NCI-H128 (cell line): ENCODE measurements at regions not wholly inside any gene's neighbourhood (a gene's known extent, or its start where the extent isn't known, plus 50 kb on each side); places are given as distances from the start of the nearest gene placed in this dataset.
"Not testable (repeated sequence)": the region's sequence is repeated elsewhere in the genome, so short reads cannot be mapped to it uniquely, and the experiment has no call there.

Experiments
- DNase-seq: peaks from one replicate; lab custom pipeline; 2025; ENCODE audit not compliant: unreplicated experiment; lab: John Stamatoyannopoulos, UW

- no peak for DNase-seq
These were observed 87.3 kb upstream of the ABCC4 start for GRCh38 chr13:95388420-95389079.

DNA sequence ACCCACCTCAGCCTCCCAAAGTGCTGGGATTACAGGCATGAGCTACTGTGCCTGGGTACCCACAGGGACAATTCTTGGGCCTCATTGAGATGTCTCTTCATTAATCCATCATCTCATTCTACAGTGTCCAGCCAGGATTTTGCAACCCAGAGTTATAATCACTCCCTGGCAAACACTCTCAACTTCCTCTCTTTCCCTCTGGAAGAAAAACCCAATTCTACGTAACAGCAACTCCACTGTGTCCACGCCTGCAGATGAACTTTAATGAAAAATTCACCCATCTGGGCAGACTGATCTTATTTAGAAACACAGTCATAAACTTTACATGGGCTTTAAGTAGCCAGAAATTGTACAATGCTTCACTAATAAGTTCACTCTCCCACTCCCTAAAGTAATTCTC lies 90.1 kb upstream of the ABCC4 start:
- no peak for DNase-seq

- no peak for DNase-seq
These were observed 90.5 kb upstream of the ABCC4 start for GRCh38 chr13:95391785-95392184.

- no peak for DNase-seq
These were observed 91.3 kb upstream of the ABCC4 start for GRCh38 chr13:95392597-95392996.

GRCh38 chr13:95403349-95404140 lies 102.3 kb upstream of the ABCC4 start:
- no peak for DNase-seq

- peak; percentile 57 for DNase-seq
These were observed 103.1 kb upstream of the ABCC4 start for GRCh38 chr13:95404141-95404882.

- no peak for DNase-seq
These were observed 104.9 kb upstream of the ABCC4 start for GRCh38 chr13:95406176-95406575.

- no peak for DNase-seq
These were observed 110.3 kb upstream of the ABCC4 start for GRCh38 chr13:95411428-95412040.

DNA sequence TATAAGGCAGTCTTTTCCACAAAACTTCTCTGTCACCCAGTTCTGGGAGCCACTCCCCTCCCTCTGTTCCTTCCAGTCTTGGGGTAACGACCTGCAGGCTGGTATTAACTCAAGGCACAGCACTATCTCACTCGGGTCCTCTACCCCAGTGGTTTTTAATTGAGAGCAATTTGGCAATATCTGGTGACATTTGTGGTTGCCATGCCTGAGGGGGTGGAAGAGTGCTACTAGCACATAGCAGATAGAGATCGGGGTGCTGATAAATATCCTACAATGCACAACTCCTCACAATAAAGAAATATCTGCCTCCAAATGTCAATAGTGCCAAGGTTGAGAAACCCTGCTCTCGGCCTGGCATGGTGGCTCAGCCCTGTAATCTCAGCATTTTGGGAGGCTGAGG lies 117.7 kb upstream of the ABCC4 start:
- no peak for DNase-seq

DNA sequence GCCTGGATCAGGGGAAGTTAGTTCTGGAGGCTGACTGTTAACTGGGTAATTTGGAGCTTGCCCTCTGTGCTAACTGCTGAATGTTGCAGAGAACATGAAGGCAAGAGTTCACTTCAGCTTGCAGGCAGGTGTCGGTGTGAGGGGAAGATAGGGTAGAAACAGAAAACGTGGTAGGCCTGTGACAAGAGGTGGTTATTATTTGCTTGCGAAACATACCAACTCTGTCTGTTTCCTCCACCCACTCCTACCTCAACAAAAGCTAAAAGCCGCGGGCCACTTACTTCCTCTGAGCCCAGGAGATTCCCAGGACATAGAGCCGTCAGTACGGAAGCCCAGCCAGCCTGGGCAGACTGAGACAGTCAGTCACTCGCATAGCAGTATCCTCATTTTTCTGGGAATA lies 119.2 kb upstream of the ABCC4 start:
- DNase-seq = no peak

GRCh38 chr13:95426631-95427030 lies 125.4 kb upstream of the ABCC4 start:
- no peak for DNase-seq

DNA sequence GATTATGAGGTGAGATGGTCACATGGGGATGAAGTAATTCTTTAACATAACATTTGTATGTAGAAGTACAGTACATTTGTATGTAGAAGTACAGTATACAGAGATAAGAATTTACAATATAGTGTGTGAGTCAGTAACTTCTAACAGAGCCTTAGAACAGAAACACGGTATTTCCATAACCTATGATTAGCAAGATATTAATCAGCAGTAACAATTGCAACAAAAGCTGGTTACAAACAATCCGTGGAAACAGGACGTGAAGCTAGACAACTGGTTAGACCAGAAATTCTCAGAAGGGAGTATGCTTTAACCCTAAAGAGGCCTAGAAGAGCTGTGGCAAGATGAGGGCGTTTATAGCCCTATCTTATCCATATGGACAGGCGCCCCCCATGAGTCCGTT lies 122.0 kb upstream of the CLDN10 start:
- not testable (repeated sequence) for DNase-seq

DNA sequence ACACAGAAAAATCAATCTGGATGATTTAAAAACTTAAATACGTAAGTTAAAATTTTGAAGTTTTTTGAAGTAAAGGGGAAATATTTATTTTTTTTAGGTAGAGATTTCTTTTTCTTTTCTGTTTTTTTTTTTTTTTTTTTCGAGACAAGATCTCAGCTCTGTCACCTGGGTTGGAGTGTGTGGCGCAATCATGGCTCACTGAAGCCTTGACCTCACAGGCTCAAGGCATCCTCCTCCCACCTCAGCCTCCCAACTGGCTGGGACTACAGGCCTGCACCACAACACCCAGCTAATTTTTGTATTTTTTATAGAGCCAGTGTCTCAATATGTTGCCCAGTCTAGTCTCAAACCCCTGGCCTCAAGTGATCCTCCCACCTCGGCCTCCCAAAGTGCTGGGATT lies 120.4 kb upstream of the CLDN10 start:
- no peak for DNase-seq

DNA sequence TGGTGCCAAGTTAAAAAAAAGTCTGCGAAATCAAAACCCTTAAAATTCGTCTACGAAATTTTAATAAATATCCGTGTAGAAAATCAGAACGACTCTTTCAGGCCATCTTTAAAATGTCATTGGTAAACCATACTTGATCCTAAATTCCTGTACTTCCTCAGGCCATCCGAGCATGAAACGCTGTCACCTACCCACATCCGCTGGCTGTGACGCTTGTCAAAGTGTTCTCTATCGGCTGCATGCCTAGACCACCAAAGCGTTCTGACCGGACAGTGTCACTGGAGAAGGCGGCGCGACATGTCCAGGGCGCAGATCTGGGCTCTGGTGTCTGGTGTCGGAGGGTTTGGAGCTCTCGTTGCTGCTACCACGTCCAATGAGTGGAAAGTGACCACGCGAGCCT lies 119.0 kb upstream of the CLDN10 start:
- DNase-seq = no peak

DNA sequence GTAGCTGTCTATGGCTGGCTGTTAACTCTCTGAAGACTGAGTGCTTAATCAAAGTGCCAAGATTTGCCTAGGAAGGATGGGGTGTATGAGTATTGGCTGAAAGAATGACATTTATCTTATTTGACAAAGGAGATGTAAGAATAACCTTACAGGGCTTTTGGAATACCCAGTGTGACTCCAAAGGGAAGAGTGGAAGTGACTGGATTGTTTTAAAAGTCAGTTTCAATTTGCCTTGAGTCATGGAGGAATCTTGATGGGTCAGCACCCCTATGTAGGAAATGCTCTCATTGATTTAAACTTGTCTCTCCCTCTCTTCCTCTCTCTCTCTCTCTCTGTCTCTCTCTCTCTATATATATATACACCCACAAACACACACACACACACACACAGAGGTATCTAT lies 118.4 kb upstream of the CLDN10 start:
- no peak for DNase-seq

DNA sequence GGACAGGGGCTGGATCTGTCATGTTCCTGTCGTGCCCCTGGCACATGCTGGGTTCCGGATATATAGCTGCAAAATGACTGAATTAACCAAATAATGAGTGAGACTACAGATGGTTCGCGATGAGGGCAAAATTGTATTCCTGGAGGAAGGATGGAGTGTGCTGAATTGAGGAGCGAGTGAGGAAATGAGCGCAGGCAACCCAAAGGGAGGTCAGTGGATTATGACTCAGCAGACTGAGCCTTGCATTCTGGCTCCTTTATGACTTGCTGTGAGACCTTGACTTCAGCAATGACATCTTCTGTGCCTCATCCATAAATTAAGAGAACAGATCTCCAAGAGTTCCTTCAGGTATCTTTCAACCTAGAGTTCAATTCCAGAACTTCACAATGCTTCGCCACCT lies 115.0 kb upstream of the CLDN10 start:
- no peak for DNase-seq

DNA sequence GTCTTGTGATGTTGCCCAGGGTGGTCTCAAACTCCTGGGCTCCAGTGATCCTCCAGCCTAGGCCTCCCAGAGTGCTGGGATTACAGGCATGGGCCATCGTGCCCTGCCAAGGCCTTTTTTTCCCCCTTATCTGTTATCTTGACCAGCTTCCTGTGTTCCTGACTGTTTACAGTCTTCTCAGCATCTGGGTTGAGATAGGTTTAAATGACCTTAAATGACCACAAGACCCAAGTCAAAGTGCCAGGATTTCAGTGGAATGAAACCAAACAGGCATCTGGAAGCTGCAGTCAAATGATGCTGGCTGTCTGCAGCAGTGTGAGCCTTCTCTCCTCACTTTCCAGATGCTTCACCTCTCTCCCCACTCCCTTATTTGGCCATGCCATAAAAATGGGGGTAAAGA lies 114.2 kb upstream of the CLDN10 start:
- no peak for DNase-seq

DNA sequence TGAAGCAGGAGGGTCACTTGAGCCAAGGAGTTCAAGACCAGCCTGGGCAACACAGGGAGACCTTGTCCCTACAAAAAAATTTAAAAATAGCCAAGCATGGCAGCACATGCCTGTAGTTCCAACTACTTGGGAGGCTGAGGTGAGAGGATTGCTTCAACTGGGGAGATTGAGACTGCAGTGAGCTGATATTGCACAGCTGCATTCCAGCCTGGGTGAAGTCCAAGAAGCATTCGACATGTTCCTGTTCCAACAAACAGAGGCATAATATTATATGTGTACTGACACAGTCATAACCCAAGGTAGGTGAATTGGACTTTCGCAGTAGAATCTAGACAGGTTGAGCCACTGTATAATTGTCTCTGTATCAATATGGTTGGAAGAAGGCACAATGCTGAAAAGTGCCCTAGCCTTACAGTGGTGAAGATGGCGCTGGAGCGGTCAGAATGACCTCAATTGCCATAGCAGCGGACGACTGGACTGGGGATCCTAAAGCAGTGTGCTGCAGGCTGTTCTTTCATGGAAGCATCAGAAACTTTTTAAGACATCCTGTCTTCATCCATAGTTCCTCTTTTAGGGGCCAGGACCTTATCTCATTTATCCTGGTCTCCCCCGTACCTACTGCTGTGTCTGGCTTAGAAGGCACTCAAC lies 112.0 kb upstream of the CLDN10 start:
- DNase-seq = no peak

GRCh38 chr13:95441326-95441725 lies 111.2 kb upstream of the CLDN10 start:
- DNase-seq = no peak

DNA sequence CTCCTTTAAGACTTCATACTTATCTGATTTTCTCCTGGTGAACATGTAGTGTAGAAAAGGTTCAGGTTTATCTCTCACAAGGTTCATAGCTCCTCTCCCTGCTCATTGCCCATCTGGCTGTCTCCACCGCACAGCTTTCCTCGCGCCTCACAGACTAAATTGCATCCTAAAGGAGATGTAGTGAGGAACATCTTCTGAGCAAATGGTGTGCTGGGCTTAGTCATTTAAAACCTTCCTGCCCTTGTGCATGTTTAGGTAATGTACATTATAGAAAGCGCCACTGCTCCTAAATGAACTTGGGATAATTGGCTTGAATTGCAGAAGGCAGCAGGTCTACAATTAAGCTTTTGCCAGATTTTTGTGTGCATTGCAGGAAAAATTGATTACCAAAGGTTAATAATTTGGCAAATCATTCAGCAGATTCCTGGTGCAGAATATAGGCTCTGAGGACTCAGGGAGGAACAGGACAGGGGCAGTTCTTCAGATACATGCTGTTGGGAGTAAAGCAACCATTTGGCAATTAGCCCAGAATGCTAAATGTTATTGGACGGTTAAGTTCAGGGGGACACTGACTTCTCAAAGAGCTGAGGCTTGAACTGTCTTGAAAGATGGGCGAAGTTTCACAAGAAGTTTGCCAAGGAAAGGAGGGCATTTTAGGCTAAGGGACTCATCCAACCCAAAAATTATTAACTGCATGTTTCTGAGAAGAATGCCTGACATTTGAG lies 108.4 kb upstream of the CLDN10 start:
- DNase-seq = no peak
